ENCODE measurements at regions not wholly inside any gene's neighbourhood (a gene's known extent, or its start where the extent isn't known, plus 50 kb on each side); places are given as distances from the start of the nearest gene placed in this dataset.

DNA sequence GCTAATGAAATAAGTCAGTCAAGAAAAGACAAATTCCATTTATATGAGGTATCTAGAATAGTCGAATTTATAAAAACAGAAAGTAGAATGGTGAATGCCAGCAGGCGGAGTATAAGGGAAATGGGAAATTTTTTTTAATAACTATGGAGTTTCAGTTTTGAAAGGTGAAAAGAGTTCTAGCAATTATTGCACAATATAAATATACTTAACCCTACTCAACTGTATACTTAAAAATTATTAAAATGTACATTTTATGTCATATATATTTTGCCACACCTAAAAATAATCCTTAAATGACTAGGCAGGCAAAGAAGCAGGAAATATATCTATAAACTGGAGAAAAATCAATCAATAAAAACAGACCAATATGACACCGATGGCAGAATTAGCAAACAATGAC is 196.5 kb upstream of the UBASH3B start:
- TF ChIP-seq, protein P1, sequence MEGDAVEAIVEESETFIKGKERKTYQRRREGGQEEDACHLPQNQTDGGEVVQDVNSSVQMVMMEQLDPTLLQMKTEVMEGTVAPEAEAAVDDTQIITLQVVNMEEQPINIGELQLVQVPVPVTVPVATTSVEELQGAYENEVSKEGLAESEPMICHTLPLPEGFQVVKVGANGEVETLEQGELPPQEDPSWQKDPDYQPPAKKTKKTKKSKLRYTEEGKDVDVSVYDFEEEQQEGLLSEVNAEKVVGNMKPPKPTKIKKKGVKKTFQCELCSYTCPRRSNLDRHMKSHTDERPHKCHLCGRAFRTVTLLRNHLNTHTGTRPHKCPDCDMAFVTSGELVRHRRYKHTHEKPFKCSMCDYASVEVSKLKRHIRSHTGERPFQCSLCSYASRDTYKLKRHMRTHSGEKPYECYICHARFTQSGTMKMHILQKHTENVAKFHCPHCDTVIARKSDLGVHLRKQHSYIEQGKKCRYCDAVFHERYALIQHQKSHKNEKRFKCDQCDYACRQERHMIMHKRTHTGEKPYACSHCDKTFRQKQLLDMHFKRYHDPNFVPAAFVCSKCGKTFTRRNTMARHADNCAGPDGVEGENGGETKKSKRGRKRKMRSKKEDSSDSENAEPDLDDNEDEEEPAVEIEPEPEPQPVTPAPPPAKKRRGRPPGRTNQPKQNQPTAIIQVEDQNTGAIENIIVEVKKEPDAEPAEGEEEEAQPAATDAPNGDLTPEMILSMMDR (conservative IDR thresholded peaks at IDR 0.05; ENCODE audit: low read length) = no peak
- no peak for TF ChIP-seq EZH2phosphoT487 (IDR thresholded peaks at IDR 0.05; ENCODE audit: borderline replicate concordance)

Measured in Loucy (cell line).